ENCODE measurements at regions not wholly inside any gene's neighbourhood (a gene's known extent, or its start where the extent isn't known, plus 50 kb on each side); places are given as distances from the start of the nearest gene placed in this dataset.

DNA sequence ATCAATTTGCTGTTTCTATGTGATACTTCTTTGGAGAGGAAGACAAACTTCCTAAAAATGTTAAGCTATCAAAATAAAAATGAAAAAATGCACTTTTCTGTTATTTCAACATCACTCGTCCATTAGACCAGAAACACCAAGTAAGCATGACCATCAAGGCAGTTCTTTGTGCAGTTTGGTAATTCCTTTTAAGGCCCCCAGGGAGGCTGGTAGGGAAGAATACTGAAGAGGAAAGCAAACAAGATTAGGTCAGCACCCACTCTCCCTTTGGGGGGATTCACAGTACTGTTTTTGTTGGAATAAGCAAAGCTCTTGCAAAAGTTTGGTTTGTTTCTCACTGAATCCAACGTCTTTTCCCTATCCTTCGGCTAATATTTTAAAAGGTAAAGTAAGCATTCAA, 206.8 kb upstream of the SLC35B3 start:
- TF ChIP-seq POLR2AphosphoS5 (IDR thresholded peaks at IDR 0.05; ENCODE audit: low read depth, low read length) (no peak), SIN3A (IDR thresholded peaks at IDR 0.05; ENCODE audit: borderline replicate concordance, insufficient read depth, low read length) (no peak), FOXP2 (optimal IDR thresholded peaks at IDR 0.05; ENCODE audit: borderline replicate concordance, extremely low read depth, extremely low read length, insufficient read depth) (no peak), TAF1 (IDR thresholded peaks at IDR 0.05; ENCODE audit: borderline replicate concordance, insufficient read depth, low read length) (no peak)
- TF ChIP-seq, protein P1, sequence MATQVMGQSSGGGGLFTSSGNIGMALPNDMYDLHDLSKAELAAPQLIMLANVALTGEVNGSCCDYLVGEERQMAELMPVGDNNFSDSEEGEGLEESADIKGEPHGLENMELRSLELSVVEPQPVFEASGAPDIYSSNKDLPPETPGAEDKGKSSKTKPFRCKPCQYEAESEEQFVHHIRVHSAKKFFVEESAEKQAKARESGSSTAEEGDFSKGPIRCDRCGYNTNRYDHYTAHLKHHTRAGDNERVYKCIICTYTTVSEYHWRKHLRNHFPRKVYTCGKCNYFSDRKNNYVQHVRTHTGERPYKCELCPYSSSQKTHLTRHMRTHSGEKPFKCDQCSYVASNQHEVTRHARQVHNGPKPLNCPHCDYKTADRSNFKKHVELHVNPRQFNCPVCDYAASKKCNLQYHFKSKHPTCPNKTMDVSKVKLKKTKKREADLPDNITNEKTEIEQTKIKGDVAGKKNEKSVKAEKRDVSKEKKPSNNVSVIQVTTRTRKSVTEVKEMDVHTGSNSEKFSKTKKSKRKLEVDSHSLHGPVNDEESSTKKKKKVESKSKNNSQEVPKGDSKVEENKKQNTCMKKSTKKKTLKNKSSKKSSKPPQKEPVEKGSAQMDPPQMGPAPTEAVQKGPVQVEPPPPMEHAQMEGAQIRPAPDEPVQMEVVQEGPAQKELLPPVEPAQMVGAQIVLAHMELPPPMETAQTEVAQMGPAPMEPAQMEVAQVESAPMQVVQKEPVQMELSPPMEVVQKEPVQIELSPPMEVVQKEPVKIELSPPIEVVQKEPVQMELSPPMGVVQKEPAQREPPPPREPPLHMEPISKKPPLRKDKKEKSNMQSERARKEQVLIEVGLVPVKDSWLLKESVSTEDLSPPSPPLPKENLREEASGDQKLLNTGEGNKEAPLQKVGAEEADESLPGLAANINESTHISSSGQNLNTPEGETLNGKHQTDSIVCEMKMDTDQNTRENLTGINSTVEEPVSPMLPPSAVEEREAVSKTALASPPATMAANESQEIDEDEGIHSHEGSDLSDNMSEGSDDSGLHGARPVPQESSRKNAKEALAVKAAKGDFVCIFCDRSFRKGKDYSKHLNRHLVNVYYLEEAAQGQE (IDR thresholded peaks at IDR 0.05; ENCODE audit: insufficient read depth in 1 of 2, low read depth in 2 of 2, low read length in 2 of 2): no peak

DNA sequence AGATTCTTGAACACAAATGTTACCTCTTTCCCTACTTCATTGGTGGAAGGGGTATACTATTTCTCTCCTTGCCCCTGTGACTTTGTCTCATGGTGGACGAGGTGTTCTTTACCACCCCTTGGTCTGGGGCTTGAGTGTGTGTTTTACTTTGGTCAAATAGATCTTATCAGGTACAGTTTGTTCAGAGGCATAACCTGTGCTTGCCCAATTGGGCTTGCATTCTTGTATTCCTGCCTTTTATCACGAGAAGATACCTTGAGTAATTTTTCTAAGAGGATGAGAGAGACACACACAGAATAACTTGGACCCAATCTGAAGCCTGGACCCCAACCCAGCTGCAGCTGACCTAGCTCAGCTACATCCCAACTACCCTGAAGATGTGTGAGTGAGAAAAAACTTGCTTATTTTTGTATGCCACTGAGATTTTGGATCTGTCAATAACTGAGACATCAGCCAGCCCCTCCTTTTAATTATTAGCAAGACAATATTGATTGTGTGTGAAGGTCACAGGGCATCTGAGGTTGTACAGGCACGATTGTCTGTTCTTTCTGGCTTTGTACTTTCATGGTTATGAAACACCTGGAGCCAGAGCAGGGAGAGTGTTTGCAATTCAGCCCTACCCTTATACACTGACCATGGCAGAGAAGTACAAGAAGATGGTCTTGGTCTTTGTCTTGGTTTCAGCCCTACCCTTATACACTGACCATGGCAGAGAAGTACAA, 204.7 kb upstream of the SLC35B3 start:
- TF ChIP-seq, protein P1 (IDR thresholded peaks at IDR 0.05; ENCODE audit: insufficient read depth in 1 of 2, low read depth in 2 of 2, low read length in 2 of 2): no peak

DNA sequence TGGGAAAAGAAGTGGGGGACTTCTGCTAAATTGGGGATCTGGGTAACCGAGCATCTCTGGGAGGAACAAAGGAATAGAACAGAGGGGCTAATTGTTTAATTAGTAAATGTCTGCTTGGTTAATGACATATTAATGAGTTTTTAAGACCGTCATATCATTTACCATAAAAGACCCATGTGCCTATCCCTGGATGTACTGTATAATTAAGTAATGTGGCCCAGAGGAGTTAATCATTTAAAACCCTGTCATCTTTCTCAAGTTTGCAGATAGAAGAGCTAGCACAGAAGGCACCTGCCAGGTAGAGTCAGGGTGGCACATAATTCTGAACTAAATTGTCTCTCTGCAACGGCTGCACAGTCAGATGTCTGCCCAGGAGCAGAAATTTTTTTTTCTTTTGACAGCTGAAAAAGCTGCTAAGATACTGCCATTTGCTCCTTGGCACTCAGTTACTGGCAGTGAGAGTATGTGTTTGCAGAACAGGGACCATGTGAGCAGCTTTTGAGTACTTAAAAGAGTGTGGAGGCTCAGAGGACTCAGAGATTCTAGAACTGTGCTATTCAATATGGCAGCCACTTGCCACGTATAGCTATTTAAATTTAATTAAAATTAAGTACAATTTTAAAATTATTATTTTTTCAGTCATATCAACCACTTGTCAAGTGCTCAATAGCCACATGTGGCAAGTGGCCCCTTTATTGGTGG, 202.7 kb upstream of the SLC35B3 start:
- no peak for TF ChIP-seq FOXP2 (optimal IDR thresholded peaks at IDR 0.05; ENCODE audit: borderline replicate concordance, extremely low read depth, extremely low read length, insufficient read depth)
- TF ChIP-seq TAF1 (IDR thresholded peaks at IDR 0.05; ENCODE audit: borderline replicate concordance, insufficient read depth, low read length): no peak
- no peak for TF ChIP-seq POLR2AphosphoS5 (IDR thresholded peaks at IDR 0.05; ENCODE audit: low read depth, low read length)
- no peak for TF ChIP-seq SIN3A (IDR thresholded peaks at IDR 0.05; ENCODE audit: borderline replicate concordance, insufficient read depth, low read length)
- TF ChIP-seq, protein P1 (IDR thresholded peaks at IDR 0.05; ENCODE audit: insufficient read depth in 1 of 2, low read depth in 2 of 2, low read length in 2 of 2): no peak

DNA sequence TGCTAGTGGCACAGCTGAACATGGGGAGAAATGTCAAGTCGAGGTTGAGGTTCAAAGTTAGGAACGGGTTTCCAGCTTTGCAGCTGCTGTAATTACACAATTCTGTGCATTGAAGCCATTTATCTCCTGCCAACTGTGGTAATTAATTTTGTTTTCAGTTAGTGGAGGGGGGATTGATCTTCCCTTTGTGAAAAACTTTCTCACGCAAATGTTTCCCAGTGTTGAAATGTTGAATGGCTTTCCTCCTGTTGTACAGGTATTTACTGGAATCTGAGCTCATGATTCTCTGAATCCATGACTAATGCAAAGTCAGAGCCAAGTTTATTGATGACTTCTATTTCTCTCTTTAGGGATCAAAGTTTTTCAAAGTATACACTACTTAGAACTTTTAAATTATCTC, 198.4 kb upstream of the SLC35B3 start:
- no peak for TF ChIP-seq POLR2AphosphoS5 (IDR thresholded peaks at IDR 0.05; ENCODE audit: low read depth, low read length)
- TF ChIP-seq, protein P1 (IDR thresholded peaks at IDR 0.05; ENCODE audit: insufficient read depth in 1 of 2, low read depth in 2 of 2, low read length in 2 of 2): no peak
- no peak for TF ChIP-seq SIN3A (IDR thresholded peaks at IDR 0.05; ENCODE audit: borderline replicate concordance, insufficient read depth, low read length)
- no peak for TF ChIP-seq TAF1 (IDR thresholded peaks at IDR 0.05; ENCODE audit: borderline replicate concordance, insufficient read depth, low read length)
- no peak for TF ChIP-seq FOXP2 (optimal IDR thresholded peaks at IDR 0.05; ENCODE audit: borderline replicate concordance, extremely low read depth, extremely low read length, insufficient read depth)

All from PFSK-1 (cell line).